Activated T-helper 9 cell treated with anti-CD3 and anti-CD28 coated beads, Interleukin-2, amount 50 U/mL, for 16 hours (primary cell): ENCODE measurements at regions not wholly inside any gene's neighbourhood (a gene's known extent, or its start where the extent isn't known, plus 50 kb on each side); places are given as distances from the start of the nearest gene placed in this dataset.

ENCODE experiments used
- DNase-seq: peaks from one replicate; pipeline ENCODE4 v3.0.0-alpha.2; 2020; ENCODE audit warnings: low read depth

GRCh38 chr5:39800042-39800601 lies 375.3 kb upstream of the DAB2 start:
- DNase-seq: no peak

- DNase-seq: no peak
Measured at GRCh38 chr5:39799242-39799641, 374.5 kb upstream of the DAB2 start.

- DNase-seq: no peak
Measured at GRCh38 chr5:39794513-39795210, 369.9 kb upstream of the DAB2 start.

- no peak for DNase-seq
Measured at GRCh38 chr5:39785410-39785809, 360.6 kb upstream of the DAB2 start.

- DNase-seq: no peak
Measured at GRCh38 chr5:39783756-39784421, 359.1 kb upstream of the DAB2 start.

GRCh38 chr5:39780347-39780746 lies 355.6 kb upstream of the DAB2 start:
- no peak for DNase-seq

- no peak for DNase-seq
Measured at GRCh38 chr5:39779831-39780230, 355.1 kb upstream of the DAB2 start.

GRCh38 chr5:39775797-39776365 lies 351.1 kb upstream of the DAB2 start:
- DNase-seq: no peak

GRCh38 chr5:39775086-39775796 lies 350.5 kb upstream of the DAB2 start:
- no peak for DNase-seq

GRCh38 chr5:39774605-39775004 lies 349.8 kb upstream of the DAB2 start:
- DNase-seq: no peak

GRCh38 chr5:39772307-39772706 lies 347.5 kb upstream of the DAB2 start:
- no peak for DNase-seq

GRCh38 chr5:39767916-39768315 lies 343.1 kb upstream of the DAB2 start:
- DNase-seq: no peak

GRCh38 chr5:39765366-39765765 lies 340.6 kb upstream of the DAB2 start:
- no peak for DNase-seq

GRCh38 chr5:39762761-39763160 lies 338.0 kb upstream of the DAB2 start:
- DNase-seq: no peak

- DNase-seq: no peak
Measured at GRCh38 chr5:39761199-39761950, 336.6 kb upstream of the DAB2 start.

GRCh38 chr5:39760385-39761198 lies 335.8 kb upstream of the DAB2 start:
- no peak for DNase-seq

GRCh38 chr5:39759701-39760100 lies 334.9 kb upstream of the DAB2 start:
- DNase-seq: no peak

- DNase-seq: no peak
Measured at GRCh38 chr5:39758426-39758825, 333.6 kb upstream of the DAB2 start.

- no peak for DNase-seq
Measured at GRCh38 chr5:39757131-39757530, 332.4 kb upstream of the DAB2 start.

GRCh38 chr5:39755986-39756385 lies 331.2 kb upstream of the DAB2 start:
- no peak for DNase-seq

- no peak for DNase-seq
Measured at GRCh38 chr5:39755452-39755851, 330.7 kb upstream of the DAB2 start.
